ENCODE measurements at regions not wholly inside any gene's neighbourhood (a gene's known extent, or its start where the extent isn't known, plus 50 kb on each side); places are given as distances from the start of the nearest gene placed in this dataset.
"Not testable (repeated sequence)": the region's sequence is repeated elsewhere in the genome, so short reads cannot be mapped to it uniquely, and the experiment has no call there.

DNA sequence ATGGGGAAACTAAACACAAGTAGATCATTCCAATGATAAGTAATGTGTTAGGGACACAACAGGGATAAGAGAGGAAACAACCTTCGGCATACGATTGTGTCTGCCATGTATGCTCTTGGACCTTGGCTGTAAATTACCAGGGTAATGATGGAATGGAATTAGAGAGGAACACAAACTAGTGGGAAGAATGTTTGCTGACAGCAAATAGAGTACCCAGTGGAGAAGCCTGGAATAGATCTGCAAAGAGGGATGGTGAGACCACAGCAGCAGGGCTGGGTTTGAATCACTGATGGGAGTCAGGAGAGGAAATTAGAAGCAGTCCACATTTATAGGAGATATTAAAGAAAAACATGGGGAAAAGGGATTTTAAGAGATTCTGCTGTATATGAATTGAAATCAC is 172.8 kb downstream of the LRIG3 start:
- POLR2A ChIA-PET = no interaction called here
- Mint-ChIP-seq H3K27ac (no peak overlapping the region), H3K4me3 (no peak overlapping the region), H3K27me3 (no peaks in the 10 kb centered on the region), H3K9me3 (peaks cover 9% of the 10 kb centered on the region), H3K4me1 (ENCODE audit: low read depth) (no peaks in the 10 kb centered on the region), H3K36me3 (ENCODE audit: low read depth) (no peaks in the 10 kb centered on the region)
- no peak for TF ChIP-seq CTCF (IDR thresholded peaks at IDR 0.05)
- Histone ChIP-seq H3K9me3 (ENCODE audit: control insufficient read depth in 1 of 2, insufficient read depth in 1 of 2, low read length in 2 of 2) (no peaks in the 10 kb centered on the region), H3K4me3 (ENCODE audit: low read length) (no peak overlapping the region), H3K27ac (ENCODE audit: low read depth in 1 of 2, low read length in 2 of 2) (no peak overlapping the region), H3K36me3 (ENCODE audit: insufficient read depth, low read length) (no peaks in the 10 kb centered on the region), H3K4me1 (ENCODE audit: insufficient read depth, low read length) (no peaks in the 10 kb centered on the region), H3K27me3 (ENCODE audit: control insufficient read depth in 1 of 2, insufficient read depth in 2 of 2, low read length in 2 of 2) (no peaks in the 10 kb centered on the region)
- DNase-seq = no peak
- ATAC-seq (ENCODE audit: poor library complexity) = no peak
- CTCF ChIA-PET = no interaction called here
- intact Hi-C loops (cut with DNase I, micrococcal nuclease) = no loop called here

DNA sequence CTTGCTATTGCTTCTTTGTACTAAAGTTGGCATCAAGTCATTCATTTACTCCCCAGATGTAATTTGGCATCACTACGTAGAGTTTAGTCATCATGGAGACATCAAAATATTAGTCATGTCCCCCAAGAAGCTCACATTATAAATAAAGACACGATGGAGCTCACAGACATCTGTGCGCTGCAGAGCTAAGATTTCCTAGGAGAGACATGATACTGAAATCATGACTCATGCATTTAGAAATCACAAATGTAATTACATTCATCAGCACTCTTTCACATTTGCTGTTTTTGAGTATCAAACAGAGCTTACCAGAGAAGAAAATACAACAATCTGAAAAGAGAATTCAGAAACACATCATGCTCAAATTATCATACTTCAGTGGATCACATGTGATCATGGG is 169.8 kb downstream of the LRIG3 start:
- Histone ChIP-seq H3K27me3 (ENCODE audit: control insufficient read depth in 1 of 2, insufficient read depth in 2 of 2, low read length in 2 of 2) (no peaks in the 10 kb centered on the region), H3K4me3 (ENCODE audit: low read length) (no peak overlapping the region), H3K36me3 (ENCODE audit: insufficient read depth, low read length) (no peaks in the 10 kb centered on the region), H3K4me1 (ENCODE audit: insufficient read depth, low read length) (no peaks in the 10 kb centered on the region), H3K27ac (ENCODE audit: low read depth in 1 of 2, low read length in 2 of 2) (no peak overlapping the region), H3K9me3 (ENCODE audit: control insufficient read depth in 1 of 2, insufficient read depth in 1 of 2, low read length in 2 of 2) (no peaks in the 10 kb centered on the region)
- no peak overlapping the region for H3K4me3 Mint-ChIP-seq
- no peak for ATAC-seq (ENCODE audit: poor library complexity)
- H3K27ac Mint-ChIP-seq = no peak overlapping the region
- intact Hi-C loops (cut with DNase I, micrococcal nuclease) = no loop called here
- peaks cover 7% of the 10 kb centered on the region for H3K9me3 Mint-ChIP-seq
- H3K27me3 Mint-ChIP-seq = no peaks in the 10 kb centered on the region
- no peaks in the 10 kb centered on the region for H3K4me1 Mint-ChIP-seq (ENCODE audit: low read depth)
- ChIA-PET POLR2A (no interaction called here), CTCF (no interaction called here)
- H3K36me3 Mint-ChIP-seq (ENCODE audit: low read depth) = no peaks in the 10 kb centered on the region
- no peak for DNase-seq
- TF ChIP-seq CTCF (IDR thresholded peaks at IDR 0.05) = no peak

- H3K27me3 ChIP-seq (ENCODE audit: control insufficient read depth in 1 of 2, insufficient read depth in 2 of 2, low read length in 2 of 2) = no peaks in the 10 kb centered on the region
- peaks cover 0 to 2% of the 10 kb centered on the region in 2 experiments for H3K9me3 ChIP-seq (ENCODE audit: control insufficient read depth in 1 of 2, insufficient read depth in 1 of 2, low read length in 2 of 2)
- Mint-ChIP-seq H3K4me3 (no peak overlapping the region), H3K27me3 (no peaks in the 10 kb centered on the region), H3K36me3 (ENCODE audit: low read depth) (no peaks in the 10 kb centered on the region), H3K4me1 (ENCODE audit: low read depth) (no peaks in the 10 kb centered on the region), H3K9me3 (peaks cover 3% of the 10 kb centered on the region), H3K27ac (no peak overlapping the region)
- intact Hi-C loops (cut with DNase I, micrococcal nuclease) = no loop called here
- H3K27ac ChIP-seq (ENCODE audit: low read depth in 1 of 2, low read length in 2 of 2) = no peak overlapping the region
- DNase-seq (no peak), ATAC-seq (ENCODE audit: poor library complexity) (no peak)
- CTCF ChIA-PET = no interaction called here
- no peaks in the 10 kb centered on the region for H3K36me3 ChIP-seq (ENCODE audit: insufficient read depth, low read length)
- no peaks in the 10 kb centered on the region for H3K4me1 ChIP-seq (ENCODE audit: insufficient read depth, low read length)
- no peak overlapping the region for H3K4me3 ChIP-seq (ENCODE audit: low read length)
- no peak for TF ChIP-seq CTCF (IDR thresholded peaks at IDR 0.05)
- POLR2A ChIA-PET = no interaction called here
These were observed 162.9 kb downstream of the LRIG3 start for GRCh38 chr12:58757422-58757821.

- H3K4me3 ChIP-seq (ENCODE audit: low read length); ATAC-seq (ENCODE audit: poor library complexity); H3K9me3 Mint-ChIP-seq; H3K36me3 ChIP-seq (ENCODE audit: insufficient read depth, low read length); H3K27me3 Mint-ChIP-seq; H3K4me1 Mint-ChIP-seq (ENCODE audit: low read depth); H3K27ac ChIP-seq (ENCODE audit: low read depth in 1 of 2, low read length in 2 of 2); DNase-seq; H3K9me3 ChIP-seq (ENCODE audit: control insufficient read depth in 1 of 2, insufficient read depth in 1 of 2, low read length in 2 of 2); POLR2A ChIA-PET; H3K36me3 Mint-ChIP-seq (ENCODE audit: low read depth); H3K4me3 Mint-ChIP-seq; CTCF ChIA-PET; intact Hi-C loops (cut with DNase I, micrococcal nuclease); H3K4me1 ChIP-seq (ENCODE audit: insufficient read depth, low read length); H3K27ac Mint-ChIP-seq; H3K27me3 ChIP-seq (ENCODE audit: control insufficient read depth in 1 of 2, insufficient read depth in 2 of 2, low read length in 2 of 2): not testable (repeated sequence)
These were observed 160.6 kb downstream of the LRIG3 start for GRCh38 chr12:58759745-58760144.
